TTC549 (cell line): ENCODE measurements at regions not wholly inside any gene's neighbourhood (a gene's known extent, or its start where the extent isn't known, plus 50 kb on each side); places are given as distances from the start of the nearest gene placed in this dataset.
A peak's percentile ranks its signal among the peaks of the same experiment; 100 is the strongest.
"Not testable (repeated sequence)": the region's sequence is repeated elsewhere in the genome, so short reads cannot be mapped to it uniquely, and the experiment has no call there.

Experiments
- FAIRE-seq: peaks from 2 replicates; lab custom pipeline; 2012; peaks lifted over from hg19 to GRCh38; lab: Jason Lieb, UNC

- no peak for FAIRE-seq
Measured at GRCh38 chr14:66288511-66288910, 197.7 kb upstream of the CCDC196 start.

DNA sequence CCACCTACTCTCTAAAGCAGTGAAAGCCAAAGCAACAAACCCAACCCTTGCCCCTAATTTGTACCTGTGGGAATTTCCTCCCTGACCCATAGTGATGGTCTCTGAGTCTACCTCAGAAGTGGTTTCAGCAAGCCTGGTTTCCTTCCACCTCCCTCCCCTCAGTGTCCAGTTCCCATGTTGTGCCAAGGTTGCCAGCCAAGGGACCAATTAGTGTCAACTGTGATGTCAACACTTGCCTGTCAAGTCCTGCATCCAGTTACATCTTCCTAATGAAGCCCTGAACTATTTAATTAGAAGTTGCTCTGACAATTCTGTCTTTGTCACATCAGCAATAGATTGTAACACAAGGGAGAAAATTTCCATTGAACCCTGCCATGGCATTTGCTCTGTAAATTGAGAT lies 194.4 kb upstream of the CCDC196 start:
- FAIRE-seq = no peak

- no peak for FAIRE-seq
Measured at GRCh38 chr14:66293533-66294105, 192.6 kb upstream of the CCDC196 start.

- no peak for FAIRE-seq
Measured at GRCh38 chr14:66295386-66295785, 190.8 kb upstream of the CCDC196 start.

DNA sequence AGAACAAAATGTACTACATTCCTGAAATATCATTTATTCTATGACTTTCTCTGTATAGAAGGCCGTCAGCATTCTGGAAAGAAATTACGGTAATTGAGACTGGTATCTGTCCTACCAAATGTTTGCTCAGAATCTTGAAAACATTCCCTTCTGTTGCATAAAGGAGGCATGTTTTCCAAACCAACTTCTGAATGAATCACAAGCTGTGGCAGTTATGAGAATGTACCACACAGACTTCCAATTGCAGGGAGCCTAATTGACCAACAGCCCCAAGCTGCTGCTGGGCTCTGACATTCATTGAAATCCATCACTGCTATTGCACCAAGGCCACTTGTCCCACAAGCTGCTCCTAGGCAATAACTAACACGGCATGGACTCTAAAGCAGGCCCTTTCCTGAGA lies 185.3 kb upstream of the CCDC196 start:
- FAIRE-seq = no peak

DNA sequence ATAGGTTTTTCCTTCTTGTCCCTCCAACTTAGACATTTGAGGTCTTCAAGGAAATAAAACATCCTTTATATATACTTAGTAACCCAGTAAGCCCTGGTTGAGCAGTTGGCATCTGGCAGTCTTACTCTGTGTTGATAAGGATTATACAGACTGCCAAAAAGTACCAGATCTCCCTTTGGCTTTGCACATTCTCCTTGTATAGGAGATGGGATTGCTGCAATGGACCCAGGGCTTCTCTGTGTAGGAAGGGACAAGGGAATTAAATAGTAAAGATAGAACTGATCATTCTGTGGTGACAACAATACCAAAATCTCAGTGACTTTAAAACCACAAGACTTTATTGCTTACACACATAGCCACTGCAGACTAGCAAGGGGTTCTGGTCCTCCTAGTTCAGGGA lies 180.1 kb upstream of the CCDC196 start:
- no peak for FAIRE-seq

DNA sequence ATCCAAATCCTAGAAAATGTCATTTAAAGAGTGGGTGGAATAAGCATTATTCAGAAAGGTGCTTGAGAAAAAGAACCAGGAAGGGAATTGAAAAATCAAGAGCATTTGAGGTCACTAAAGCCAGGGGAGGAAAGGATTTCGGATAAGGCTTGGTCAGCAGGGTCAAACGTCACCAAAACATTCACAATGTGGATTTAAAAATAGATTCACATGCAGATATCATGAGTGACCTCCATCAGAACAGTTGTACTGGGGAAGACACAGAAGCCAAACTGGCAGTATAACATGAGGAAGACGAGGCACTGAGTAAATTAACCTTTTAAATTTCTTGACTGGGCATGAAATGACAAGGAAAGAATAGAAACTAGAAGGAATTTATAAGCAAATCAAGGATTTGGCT lies 175.1 kb upstream of the CCDC196 start:
- FAIRE-seq = no peak

DNA sequence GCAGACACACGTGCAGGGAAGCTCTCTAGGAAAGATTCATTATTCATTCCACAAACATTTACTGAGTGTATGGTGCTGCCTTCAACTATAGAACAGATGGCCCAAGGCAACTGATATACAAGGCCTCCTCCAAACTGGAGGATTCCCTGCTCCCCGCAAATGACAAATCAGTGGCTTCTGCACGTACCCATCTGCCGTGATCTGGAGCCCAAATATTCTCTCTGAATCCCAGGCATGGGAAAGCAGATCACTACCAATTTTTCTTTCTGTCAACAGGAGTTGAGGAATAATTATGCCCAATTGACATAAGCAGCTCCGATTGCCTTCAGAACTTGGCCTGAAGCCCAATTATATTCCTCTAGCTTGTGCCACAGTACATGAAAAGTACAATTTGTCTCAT lies 174.2 kb upstream of the CCDC196 start:
- no peak for FAIRE-seq

GRCh38 chr14:66312451-66312850 lies 173.7 kb upstream of the CCDC196 start:
- no peak for FAIRE-seq

GRCh38 chr14:66315098-66315497 lies 171.1 kb upstream of the CCDC196 start:
- no peak for FAIRE-seq

DNA sequence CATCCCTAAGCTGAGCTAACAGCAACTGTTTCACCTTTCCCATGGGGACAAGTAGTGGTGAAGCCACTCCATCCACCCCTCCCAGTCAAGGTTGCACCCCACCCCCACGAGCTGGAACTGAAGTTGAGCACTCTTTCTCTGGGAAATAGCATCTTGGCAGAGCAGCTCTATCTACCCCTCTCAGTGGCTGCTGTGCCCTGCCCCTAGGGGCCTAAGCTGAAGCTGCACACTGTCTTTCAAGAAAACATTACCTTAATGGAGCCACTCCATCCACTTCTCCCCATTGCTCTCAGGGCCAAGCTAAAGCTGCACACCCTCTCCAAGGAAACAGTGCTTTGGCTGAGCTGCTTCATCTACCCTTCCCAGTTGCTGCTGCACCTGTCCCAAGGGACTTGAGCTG lies 170.6 kb upstream of the CCDC196 start:
- no peak for FAIRE-seq

GRCh38 chr14:66322564-66322963 lies 163.6 kb upstream of the CCDC196 start:
- no peak for FAIRE-seq

DNA sequence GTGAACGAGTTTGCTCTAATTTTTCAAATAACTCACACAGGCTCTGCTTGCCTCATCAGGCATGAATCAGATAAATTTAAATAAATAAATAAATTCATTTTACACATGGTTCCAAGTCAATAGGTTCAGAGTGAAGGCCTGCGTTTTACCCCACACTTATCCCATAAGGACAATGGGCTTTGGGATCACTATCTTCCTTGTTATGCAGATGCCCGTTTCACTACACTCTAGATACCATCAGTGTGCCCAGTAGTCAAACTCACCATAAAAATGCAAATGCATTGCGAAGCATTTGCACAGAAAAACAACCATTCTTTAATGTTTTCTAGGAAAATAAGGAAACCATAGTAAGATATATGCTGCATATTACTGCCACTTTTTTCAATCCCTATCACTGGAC lies 155.9 kb upstream of the CCDC196 start:
- FAIRE-seq = no peak

- FAIRE-seq = no peak
Measured at GRCh38 chr14:66330916-66331315, 155.3 kb upstream of the CCDC196 start.

DNA sequence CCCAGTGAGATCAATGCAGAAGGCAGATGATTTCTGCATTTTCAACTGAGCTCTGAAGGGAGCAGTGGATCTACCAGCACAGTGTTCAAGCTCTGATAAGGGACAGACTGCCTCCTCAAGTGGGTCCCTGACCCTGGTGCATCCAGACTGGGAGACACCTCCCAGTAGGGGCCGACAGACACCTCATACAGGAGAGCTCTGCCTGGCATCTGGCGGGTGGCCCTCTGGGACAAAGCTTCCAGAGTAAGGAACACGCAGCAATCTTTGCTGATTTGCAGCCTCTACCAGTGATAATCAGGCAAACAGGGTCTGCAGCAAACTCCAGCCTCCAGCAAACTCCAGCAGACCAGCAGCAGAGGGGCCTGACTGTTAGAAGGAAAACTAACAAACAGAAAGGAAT lies 152.9 kb upstream of the CCDC196 start:
- not testable (repeated sequence) for FAIRE-seq

DNA sequence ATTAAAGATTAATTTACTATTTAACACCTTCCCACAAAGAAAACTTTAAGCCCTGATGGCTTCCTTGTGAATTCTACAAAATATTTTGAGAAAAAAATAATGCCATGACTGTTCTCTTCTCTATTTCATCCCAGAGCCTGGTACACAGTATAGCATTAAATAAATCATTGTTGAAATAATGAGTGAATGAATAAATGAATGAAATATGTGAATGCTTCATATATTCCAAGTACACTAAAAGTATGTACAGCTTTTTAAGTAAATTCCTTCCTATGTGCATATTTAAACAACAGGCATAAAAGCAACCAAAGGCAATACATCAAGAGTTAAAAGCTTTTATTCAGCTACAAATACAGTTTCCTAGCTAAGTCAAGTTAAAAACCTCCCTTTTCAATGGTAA lies 144.9 kb upstream of the CCDC196 start:
- FAIRE-seq = no peak

GRCh38 chr14:66345986-66346385 lies 140.2 kb upstream of the CCDC196 start:
- no peak for FAIRE-seq

GRCh38 chr14:66351310-66351709 lies 134.9 kb upstream of the CCDC196 start:
- no peak for FAIRE-seq

DNA sequence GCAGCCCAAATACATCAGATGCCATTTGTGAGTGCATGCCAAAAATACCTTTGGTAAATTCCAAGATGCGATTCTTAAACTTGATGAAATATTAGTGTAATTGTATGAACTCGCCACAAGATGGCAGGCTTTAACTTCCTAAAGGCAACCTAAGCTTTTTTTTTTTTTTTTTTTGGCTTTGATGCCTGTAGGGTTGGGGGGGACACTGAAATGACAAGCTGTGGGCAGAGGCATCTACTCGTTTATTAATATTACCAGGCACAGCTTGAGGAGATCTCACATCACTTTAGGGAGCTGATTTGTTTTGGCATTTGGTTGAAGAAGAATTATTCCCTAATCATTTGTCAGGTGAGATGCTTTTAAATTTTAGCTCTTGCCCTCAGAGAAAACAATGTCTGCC lies 126.7 kb upstream of the CCDC196 start:
- FAIRE-seq = peak; percentile 20

- FAIRE-seq = no peak
Measured at GRCh38 chr14:66360366-66360926, 125.7 kb upstream of the CCDC196 start.

GRCh38 chr14:66361013-66361412 lies 125.2 kb upstream of the CCDC196 start:
- no peak for FAIRE-seq

- no peak for FAIRE-seq
Measured at GRCh38 chr14:66365388-66365787, 120.8 kb upstream of the CCDC196 start.

DNA sequence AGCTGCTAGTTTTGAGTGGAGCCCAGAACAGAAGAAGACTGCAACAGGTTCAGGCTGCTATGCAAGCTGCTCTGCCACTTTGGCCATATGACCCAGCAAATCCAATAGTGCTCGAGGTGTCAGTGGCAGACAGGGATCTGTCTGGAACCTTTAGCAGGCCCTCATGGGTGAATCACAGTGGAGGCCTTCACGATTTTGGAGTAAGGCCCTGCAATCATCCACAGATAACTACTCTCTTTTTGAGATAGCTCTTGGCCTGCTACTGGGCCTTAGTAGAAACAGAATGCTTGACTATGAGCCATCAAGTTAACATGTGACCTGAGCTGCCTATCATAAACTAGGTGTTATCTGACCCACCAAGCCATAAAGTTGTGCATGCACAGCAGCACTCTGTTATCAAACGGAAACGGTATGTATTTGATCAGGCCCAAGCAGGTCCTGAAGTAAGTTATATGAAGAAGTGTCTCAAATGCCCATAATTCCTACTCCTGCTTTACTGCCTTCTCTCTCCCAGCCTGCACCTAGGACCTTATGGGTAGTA lies 116.9 kb upstream of the CCDC196 start:
- FAIRE-seq = no peak

DNA sequence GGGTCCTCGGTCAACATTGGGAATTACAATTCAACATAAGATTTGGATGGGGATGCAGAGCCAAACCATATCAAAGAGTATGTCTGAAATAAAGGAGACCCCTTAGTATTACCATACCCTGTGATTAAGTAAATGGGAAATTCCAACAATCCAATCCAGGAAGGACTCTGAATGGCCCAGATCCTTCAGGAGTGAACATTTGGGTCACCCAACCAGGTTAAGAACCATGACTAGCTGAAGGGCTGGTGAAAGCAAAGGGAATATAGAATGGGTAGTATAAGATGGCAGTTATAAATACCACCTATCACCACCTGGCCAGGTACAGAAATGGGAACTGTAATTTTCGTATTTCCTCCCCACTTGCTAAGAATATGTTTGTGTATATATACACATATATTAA lies 114.4 kb upstream of the CCDC196 start:
- FAIRE-seq = no peak
